MM.1S (cell line): ENCODE measurements at regions not wholly inside any gene's neighbourhood (a gene's known extent, or its start where the extent isn't known, plus 50 kb on each side); places are given as distances from the start of the nearest gene placed in this dataset.

Source experiments
- DNase-seq: peaks from one replicate; pipeline ENCODE4 v3.0.0-alpha.2; 2015
- H2AFZ ChIP-seq: fragments of 300-600 bp; sonication (generic); 2 replicates; pipeline ENCODE4 v1.6.0; 2016; ENCODE audit warnings: antibody characterized with exemption, low read length
- H3F3A ChIP-seq: fragments of 300-600 bp; sonication (generic); 2 replicates; pipeline ENCODE4 v1.6.1; 2016; ENCODE audit warnings: mild to moderate bottlenecking, antibody characterized with exemption, low read length, moderate library complexity, mixed read lengths; ENCODE audit not compliant: insufficient read depth
- H3K27ac ChIP-seq: fragments of 300-600 bp; sonication (generic); 2 replicates; pipeline ENCODE4 v1.5.1; 2016; ENCODE audit warnings: mild to moderate bottlenecking, low read length
- H3K27me3 ChIP-seq: fragments of 300-600 bp; sonication (generic); replicated peaks from 2 replicates; pipeline ENCODE4 v1.6.0; 2016; ENCODE audit warnings: low read length; ENCODE audit not compliant: insufficient read depth
- H3K36me3 ChIP-seq: fragments of 300-600 bp; sonication (generic); replicated peaks from 2 replicates; pipeline ENCODE4 v1.6.1; 2016; ENCODE audit warnings: mild to moderate bottlenecking, low read length, mixed read lengths; ENCODE audit not compliant: insufficient read depth
- H3K4me1 ChIP-seq: fragments of 300-600 bp; sonication (generic); 2 replicates; pipeline ENCODE4 v1.6.1; 2016; ENCODE audit warnings: low read length, mixed read lengths
- H3K4me2 ChIP-seq: fragments of 300-600 bp; sonication (generic); 2 replicates; pipeline ENCODE4 v1.6.0; 2016; ENCODE audit warnings: low read depth, low read length
- H3K4me3 ChIP-seq: fragments of 300-600 bp; sonication (generic); 2 replicates; pipeline ENCODE4 v1.5.1; 2016; ENCODE audit warnings: low read length, mixed read lengths
- H3K79me2 ChIP-seq: fragments of 300-600 bp; sonication (generic); 2 replicates; pipeline ENCODE4 v1.6.1; 2016; ENCODE audit warnings: mixed run types, low read length, mixed read lengths
- H3K9ac ChIP-seq: fragments of 300-600 bp; sonication (generic); 2 replicates; pipeline ENCODE4 v1.6.1; 2016; ENCODE audit warnings: low read length, mixed read lengths
- H3K9me2 ChIP-seq: fragments of 300-600 bp; sonication (generic); replicated peaks from 2 replicates; pipeline ENCODE4 v1.6.1; 2016; ENCODE audit warnings: mild to moderate bottlenecking, low read length, mixed read lengths; ENCODE audit not compliant: insufficient read depth
- H3K9me3 ChIP-seq: fragments of 300-600 bp; sonication (generic); replicated peaks from 2 replicates; pipeline ENCODE4 v1.6.1; 2016; ENCODE audit warnings: mild to moderate bottlenecking, low read length, mixed read lengths; ENCODE audit not compliant: insufficient read depth
- H4K20me1 ChIP-seq: fragments of 300-600 bp; sonication (generic); 2 replicates; pipeline ENCODE4 v1.6.1; 2016; ENCODE audit warnings: mild to moderate bottlenecking, low read length, moderate library complexity, mixed read lengths; ENCODE audit not compliant: insufficient read depth
- EZH2 ChIP-seq: fragments of 300-600 bp; sonication (generic); optimal IDR thresholded peaks from 2 replicates; pipeline ENCODE3; 2017; ENCODE audit warnings: low read depth, mild to moderate bottlenecking, antibody characterized with exemption, low read length, mixed read lengths
- EZH2phosphoT487 ChIP-seq: fragments of 300-600 bp; sonication (generic); IDR thresholded peaks from 2 replicates; pipeline ENCODE4 v1.6.1; 2018; ENCODE audit warnings: antibody characterized with exemption, low read length
- TF ChIP-seq, protein P1 (sequence below): fragments of 300-600 bp; sonication (generic); IDR thresholded peaks from 2 replicates; pipeline ENCODE4 v1.5.1; 2016; ENCODE audit warnings: antibody characterized with exemption, low read length, mixed read lengths

DNA sequence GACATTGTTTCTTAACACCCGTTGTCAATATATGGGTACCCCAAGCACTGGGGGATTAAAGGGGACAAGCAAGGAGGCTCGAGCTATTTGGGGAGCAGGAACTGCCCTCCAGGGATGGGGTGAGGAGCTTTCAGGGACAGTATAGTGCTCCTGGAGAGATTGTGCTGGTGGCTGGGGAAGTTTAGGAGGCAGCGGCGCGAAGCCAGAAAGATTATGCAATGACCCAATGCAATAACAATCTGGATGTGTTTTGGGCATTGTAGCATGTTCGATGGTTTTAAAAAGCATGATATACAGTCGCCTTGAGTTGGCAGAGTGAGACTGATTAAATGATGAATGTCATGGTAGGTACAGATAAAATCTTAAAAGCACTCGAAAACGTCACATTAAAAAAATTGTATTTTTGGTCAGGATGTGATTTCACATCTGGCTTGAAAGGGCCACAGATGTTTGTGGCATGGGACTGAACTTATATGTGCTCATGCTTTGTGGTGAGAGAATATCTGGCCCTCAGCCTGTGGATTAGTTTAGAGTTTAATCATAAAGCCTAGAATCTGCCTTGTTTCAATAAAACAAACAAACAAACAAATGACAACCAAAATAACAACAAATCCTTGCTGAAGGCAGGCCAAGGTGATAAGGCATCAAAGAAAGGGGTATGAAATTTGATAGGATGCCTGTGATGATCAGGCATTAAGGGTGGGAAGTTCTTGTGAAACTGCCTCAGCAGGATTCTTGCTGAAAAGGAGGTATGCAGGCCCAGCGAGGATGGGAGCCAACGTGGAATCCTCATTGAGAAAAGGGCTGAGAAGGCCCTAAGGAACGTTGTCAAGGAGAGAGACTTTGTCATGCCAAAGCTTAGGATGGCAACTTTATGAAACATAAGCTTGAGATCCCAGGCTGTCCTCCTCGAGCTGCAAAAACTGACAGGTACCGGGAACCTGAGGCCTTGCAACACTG, 417.1 kb upstream of the KLF6 start:
- H3K9ac ChIP-seq = no peak overlapping the region
- H3K27ac ChIP-seq = no peak overlapping the region
- TF ChIP-seq, protein P1, sequence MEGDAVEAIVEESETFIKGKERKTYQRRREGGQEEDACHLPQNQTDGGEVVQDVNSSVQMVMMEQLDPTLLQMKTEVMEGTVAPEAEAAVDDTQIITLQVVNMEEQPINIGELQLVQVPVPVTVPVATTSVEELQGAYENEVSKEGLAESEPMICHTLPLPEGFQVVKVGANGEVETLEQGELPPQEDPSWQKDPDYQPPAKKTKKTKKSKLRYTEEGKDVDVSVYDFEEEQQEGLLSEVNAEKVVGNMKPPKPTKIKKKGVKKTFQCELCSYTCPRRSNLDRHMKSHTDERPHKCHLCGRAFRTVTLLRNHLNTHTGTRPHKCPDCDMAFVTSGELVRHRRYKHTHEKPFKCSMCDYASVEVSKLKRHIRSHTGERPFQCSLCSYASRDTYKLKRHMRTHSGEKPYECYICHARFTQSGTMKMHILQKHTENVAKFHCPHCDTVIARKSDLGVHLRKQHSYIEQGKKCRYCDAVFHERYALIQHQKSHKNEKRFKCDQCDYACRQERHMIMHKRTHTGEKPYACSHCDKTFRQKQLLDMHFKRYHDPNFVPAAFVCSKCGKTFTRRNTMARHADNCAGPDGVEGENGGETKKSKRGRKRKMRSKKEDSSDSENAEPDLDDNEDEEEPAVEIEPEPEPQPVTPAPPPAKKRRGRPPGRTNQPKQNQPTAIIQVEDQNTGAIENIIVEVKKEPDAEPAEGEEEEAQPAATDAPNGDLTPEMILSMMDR = no peak
- TF ChIP-seq EZH2phosphoT487 (no peak), EZH2 (no peak)
- no peaks in the 10 kb centered on the region for H3K36me3 ChIP-seq
- H3K79me2 ChIP-seq = no peaks in the 10 kb centered on the region
- no peaks in the 10 kb centered on the region for H3K27me3 ChIP-seq
- H3K9me3 ChIP-seq = no peaks in the 10 kb centered on the region
- H2AFZ ChIP-seq = no peak overlapping the region
- H3K4me3 ChIP-seq = no peak overlapping the region
- DNase-seq = no peak
- H3K4me2 ChIP-seq = no peak overlapping the region
- no peaks in the 10 kb centered on the region for H4K20me1 ChIP-seq
- no peaks in the 10 kb centered on the region; the same call in 1 of the 2 replicates for H3F3A ChIP-seq
- peaks cover 4% of the 10 kb centered on the region for H3K4me1 ChIP-seq
- no peaks in the 10 kb centered on the region for H3K9me2 ChIP-seq

DNA sequence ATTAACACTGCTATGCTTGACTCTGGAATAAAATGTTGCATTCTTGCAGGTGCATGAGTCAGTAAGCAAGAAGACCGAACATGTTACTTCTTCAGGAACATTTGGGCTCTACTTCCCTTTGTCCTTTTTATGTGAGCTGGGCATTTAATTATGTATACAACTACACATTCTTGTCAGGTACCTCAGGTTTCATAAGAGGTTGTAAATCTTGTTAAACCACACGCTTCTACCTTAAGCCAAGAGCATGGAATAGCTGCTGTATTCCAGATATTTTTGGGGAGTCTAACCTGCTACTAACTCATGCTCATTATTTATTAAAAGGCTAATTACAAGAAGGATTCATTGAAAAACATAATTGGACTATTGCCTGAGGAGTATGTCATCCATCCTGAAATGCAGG, 414.2 kb upstream of the KLF6 start:
- Histone ChIP-seq H3K4me1 (peaks cover 16% of the 10 kb centered on the region), H3K4me2 (no peak overlapping the region), H3K27ac (no peak overlapping the region), H3K9ac (no peak overlapping the region), H3F3A (no peaks in the 10 kb centered on the region; the same call in 1 of the 2 replicates), H3K27me3 (no peaks in the 10 kb centered on the region), H3K79me2 (no peaks in the 10 kb centered on the region), H2AFZ (no peak overlapping the region), H3K9me3 (no peaks in the 10 kb centered on the region), H3K9me2 (no peaks in the 10 kb centered on the region), H3K4me3 (no peak overlapping the region), H4K20me1 (no peaks in the 10 kb centered on the region), H3K36me3 (no peaks in the 10 kb centered on the region)
- DNase-seq = no peak
- TF ChIP-seq EZH2phosphoT487 = no peak
- TF ChIP-seq EZH2 = no peak
- TF ChIP-seq, protein P1 = no peak

- Histone ChIP-seq H3K36me3 (no peaks in the 10 kb centered on the region), H3K27me3 (no peaks in the 10 kb centered on the region), H3K27ac (no peak overlapping the region), H4K20me1 (no peaks in the 10 kb centered on the region), H3K79me2 (no peaks in the 10 kb centered on the region), H3K9ac (no peak overlapping the region), H3K4me3 (no peak overlapping the region), H3K9me2 (no peaks in the 10 kb centered on the region), H3K9me3 (no peaks in the 10 kb centered on the region), H3K4me1 (peaks cover 16% of the 10 kb centered on the region), H3F3A (no peaks in the 10 kb centered on the region; the same call in 1 of the 2 replicates), H3K4me2 (no peak overlapping the region), H2AFZ (no peak overlapping the region)
- no peak for DNase-seq
- TF ChIP-seq EZH2 (no peak), EZH2phosphoT487 (no peak)
- TF ChIP-seq, protein P1 = no peak
These were observed 413.2 kb upstream of the KLF6 start for GRCh38 chr10:4198216-4198615.
